ENCODE measurements at regions not wholly inside any gene's neighbourhood (a gene's known extent, or its start where the extent isn't known, plus 50 kb on each side); places are given as distances from the start of the nearest gene placed in this dataset.

GRCh38 chr22:27083610-27084009 is 426.2 kb downstream of the MIAT start:
- no peak for TF ChIP-seq CTCF (conservative IDR thresholded peaks at IDR 0.05; ENCODE audit: low read depth, low read length)
- no peak for TF ChIP-seq EZH2 (IDR thresholded peaks at IDR 0.05; ENCODE audit: borderline replicate concordance, low read depth, low read length, poor library complexity, severe bottlenecking)

Data from A673 (cell line).